CD4-positive, alpha-beta T cell treated with Interleukin-6 for 4 hours (primary cell): ENCODE measurements at regions not wholly inside any gene's neighbourhood (a gene's known extent, or its start where the extent isn't known, plus 50 kb on each side); places are given as distances from the start of the nearest gene placed in this dataset.

Experiments
- DNase-seq: peaks from one replicate; pipeline ENCODE4 v3.0.0-alpha.2; 2020; ENCODE audit warnings: mixed read lengths

DNA sequence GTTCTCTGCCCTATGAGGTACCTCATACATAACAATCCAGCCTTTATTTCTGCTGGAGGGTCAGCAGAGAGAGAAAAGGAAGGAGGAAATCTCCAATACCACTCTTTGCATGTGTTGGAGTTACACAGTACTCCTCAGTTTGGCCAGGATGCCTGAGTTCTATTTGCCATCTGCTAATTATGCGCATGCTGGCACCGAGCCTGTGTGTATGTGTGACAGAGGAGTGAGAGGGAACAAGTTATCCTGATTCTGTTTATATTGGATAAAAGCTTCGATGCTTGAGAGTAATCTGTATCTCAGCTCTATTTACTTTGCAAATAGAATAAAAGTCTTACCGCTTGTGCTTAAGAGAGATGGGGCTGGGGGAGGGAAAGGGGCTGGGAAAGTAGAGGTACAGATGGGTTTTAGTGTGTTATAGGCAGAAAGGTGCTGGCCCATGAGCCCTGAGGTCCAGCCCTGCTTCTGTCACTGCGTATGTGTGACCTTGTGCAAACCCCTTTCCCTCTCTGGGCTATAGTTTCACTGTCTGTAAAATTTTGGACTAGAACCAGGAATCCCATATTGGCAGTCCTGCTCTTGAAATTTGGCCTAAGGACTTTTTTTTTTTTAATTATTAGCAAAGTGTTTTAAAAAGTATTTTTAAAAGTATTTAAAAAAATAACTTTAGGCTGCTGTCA is 54.5 kb upstream of the PLXNA2 start:
- no peak for DNase-seq

DNA sequence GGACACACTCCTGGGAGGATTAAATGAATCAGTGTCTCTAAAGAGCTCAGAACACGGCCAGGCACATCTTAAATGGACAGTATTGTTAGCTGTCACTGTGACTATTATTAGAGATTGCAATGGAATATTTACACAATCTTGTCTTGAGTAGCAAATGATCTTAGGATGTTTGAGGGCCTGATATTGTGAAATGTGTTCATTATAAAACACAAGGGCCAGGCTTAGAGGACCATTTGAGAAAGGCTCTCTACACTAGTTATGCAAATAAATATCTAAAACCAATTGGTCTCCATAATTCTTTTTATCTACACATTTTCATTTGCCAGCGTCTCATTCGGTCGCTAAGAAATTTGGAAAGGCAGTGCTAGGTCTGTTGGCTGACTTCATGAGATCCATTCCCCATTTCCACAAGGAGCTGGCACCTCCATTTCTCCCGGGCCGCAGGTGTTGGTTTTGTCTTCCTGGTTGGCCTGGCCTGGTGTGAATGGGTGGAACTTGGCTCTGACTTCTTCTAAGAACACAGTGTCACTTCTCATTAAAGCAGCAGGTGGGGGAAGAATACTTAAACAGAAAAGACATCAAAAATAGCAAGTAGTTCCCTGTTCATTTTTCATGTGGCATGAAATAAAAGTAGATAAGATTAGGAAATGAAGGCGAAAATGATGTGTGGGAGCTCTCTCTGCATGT is 56.0 kb upstream of the PLXNA2 start:
- DNase-seq, result no peak

DNA sequence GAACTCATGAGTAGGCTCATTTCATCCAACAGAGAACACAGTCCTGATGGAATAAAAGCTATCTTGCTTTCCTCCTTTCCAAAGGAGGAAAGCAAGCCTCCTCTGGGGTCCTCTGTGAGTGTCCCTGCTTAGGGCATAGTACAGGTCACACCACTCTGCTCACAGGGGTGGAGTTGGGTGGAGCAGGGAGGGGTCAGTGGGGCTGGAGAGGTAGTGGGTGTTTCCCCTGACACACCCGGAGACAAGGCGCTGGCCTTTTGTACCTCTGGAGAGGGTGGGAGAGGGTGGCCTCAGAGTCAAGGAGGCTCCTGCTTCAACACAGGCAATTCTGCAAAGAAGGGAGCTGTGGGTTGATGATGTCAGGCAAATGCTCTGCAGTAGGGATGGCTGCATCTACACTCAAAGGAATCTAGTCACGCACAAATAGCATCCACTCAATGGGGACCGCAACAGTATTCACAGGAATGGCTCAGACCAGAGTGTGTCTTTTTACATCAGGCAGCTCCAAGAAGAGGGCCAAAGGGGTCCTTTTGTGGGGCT is 58.6 kb upstream of the PLXNA2 start:
- DNase-seq, result no peak

DNA sequence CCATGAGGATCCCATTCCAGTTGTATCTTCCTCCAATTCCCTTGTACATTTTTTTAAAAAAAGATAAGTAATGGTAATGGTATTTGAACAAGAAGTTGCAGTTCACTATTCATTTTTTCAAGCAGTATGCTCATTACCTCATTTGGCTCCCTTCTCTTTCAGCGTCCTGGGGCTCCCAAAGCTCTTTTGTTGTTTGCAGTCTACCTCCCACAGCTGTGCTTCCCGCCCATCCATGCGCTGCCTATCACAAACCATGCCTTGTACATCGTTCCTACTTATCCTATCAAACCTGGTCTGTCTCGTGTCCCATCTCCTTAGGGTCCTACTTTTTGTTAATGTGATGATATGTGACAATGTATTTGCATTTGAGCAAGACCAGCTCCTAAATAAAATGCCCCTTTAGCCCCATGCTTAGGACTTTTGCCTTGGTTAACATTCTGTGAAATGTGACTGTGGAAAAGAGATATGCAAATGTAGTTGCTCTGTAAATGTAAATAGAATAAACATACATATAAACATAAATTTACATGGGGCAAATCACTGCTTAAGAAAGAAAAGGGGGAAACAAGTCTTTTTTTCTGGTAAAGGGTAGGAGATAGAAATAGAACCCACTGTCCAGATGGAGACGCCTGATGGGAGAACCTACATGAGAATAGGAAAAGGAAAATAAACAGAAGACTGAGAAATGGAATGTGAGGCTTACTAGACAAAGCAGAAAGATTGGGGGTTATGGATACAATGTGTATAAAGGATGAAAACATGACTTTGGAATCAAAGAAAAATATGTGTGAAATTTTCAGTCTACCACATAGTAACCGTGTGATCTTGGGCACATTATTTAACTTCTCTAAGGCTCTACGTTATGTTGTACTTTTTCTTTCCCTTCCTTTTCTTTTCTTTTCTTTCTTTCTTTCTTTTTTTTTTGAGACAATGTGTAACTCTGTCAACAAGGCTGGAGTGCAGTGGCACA is 59.8 kb upstream of the PLXNA2 start:
- DNase-seq, result no peak

DNA sequence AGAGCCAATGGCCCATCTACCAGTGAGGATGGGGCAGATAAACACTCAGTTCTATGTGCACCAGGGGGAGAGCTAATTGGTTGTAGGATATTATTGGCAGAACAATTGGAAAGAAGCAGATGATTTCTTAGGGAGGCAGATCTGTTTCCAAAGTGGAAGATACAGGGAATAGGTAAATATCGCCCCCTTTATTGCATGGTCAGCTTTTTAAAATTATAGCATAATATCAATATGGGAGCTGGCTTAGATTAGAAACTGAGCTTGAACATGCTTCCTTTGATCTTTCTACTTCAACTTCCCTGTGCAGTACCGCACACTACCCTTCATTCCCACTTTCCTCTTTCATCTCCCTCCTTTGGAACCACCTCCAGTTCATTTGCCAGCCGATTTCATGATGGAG is 64.0 kb upstream of the PLXNA2 start:
- no peak for DNase-seq

DNA sequence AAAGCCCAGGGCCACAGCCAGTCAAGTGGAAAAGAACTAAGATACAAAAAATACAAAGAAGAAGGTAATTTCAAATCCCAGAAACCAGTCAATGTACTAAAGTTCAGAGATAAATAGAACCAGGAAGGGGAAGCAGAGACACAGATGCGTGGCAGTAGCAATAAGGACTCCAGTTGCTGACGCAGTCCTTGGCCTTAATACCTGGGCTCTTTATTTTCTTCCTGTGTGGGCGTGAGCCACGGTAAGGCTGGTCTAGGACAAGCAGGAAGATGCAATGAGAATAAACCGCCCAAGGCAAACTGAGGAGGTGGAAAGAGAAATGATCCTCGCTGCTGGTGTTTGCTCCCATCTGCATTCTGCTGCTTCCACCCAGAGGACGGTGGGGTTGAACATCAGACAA is 65.6 kb upstream of the PLXNA2 start:
- DNase-seq, result no peak

DNA sequence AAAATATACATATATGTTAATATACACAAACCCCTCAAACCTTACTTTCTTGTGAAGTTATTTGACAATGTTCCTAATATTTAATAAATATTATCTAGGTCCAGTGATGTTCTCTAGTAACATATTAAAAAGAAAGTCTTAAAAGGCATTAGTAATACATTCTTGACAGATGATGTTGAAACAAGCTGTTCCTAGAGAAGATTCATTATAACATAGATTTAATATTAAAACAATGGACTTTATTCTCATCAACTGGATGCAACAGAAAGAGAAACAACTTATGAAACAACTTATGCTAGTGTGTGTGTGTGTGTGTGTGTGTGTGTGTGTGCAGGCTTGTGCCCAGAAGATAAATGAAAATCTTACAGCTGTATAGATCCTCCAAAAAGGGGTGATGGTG is 68.5 kb upstream of the PLXNA2 start:
- no peak for DNase-seq

DNA sequence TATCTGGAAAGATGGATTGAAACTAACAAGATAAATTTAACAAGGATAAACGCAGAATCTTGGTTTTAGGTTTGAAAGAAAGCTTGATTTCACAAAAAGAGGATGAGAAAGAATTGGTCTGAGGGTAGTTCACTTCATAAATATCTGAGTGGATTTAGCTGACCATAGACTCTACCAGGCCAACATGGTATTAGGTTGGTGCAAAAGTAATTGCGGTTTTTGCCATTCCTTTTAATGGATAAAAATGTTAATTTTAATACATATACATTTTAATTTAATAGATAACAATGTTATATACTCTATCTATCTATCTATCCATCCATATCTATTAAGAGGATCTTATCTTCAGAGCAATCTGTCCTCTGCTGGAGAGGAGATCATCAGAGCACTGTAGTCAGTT is 70.2 kb upstream of the PLXNA2 start:
- DNase-seq, result no peak

DNA sequence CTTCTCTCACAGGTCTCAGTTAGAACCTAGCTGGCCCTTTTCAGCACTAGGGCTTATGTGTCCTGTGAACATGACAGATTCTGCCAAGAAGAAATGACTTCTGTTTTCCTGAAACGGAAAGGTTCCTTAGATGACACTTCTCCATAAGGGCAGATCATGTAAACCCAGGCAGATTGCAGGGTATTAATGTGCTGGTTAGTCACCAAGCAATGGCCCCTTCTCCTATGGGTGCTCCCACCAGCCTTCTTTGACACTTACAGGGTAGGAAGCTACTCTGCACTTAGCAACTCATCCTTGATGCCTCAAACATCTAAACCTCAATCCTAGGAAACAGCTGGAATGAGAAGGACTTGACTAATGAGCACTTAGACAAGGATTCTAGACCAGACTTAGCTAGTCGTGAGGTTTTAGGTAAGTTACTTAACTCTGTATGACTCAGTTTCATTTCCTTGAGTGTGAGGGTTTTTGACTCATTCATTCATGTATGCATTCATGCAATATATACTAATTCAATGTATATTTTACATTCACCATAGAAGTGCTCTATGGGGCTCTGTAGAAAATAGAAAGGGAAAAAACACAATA is 74.1 kb upstream of the PLXNA2 start:
- DNase-seq, result no peak

DNA sequence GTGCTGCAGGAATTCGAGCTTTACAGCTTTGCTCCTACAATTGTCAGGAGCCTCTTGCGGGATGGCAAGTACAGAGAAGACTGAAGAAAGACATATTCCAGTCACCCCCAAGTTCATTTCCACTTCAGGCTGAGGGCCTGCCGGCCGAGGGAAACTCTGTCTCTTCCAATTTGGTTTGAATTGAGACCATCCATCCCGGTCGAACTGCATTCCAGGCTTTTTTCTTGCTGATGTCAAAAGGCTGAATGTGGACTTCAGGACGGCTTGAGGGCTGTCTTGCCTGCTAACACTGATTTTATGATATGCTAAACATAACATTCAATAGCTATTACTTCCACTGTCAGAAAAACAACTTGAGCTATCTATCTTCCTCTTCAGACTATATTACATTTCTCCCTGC is 79.8 kb upstream of the PLXNA2 start:
- DNase-seq, result no peak

DNA sequence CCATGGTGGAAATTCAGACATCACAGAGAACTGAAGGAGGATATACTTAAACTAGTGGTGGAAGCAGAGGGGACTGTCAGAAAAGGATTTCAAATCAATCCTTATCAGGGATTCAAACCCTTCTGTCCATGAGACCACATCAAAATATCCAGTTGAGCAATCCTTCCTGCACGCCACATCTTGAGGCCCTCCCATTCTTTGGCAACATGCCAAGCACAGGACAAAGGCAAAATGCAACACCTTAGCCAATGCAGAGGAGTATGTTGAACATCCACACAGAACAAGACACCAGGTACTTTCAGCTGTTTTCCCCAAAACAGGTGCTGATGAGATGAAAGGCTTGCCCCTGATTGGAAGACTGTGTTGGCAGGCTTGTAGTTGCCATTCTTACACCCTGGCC is 81.8 kb upstream of the PLXNA2 start:
- no peak for DNase-seq

DNA sequence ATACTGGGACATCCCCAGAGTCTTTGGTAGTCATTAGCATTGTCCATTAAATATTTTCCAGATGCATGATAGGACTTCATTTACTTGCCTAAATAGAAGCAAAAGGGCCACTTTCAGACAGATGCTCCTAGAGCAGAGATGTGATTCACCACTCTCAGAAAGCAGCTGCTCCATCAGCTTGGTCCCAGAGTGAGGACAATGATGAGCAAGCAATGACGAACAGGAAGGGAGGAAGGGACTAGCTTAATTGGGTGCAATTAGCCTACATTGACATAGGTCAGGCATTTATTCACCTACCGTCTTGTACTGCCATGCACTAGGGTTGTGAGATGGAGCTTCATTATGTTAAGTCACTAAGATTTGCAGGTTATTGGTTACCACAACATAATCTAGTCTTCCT is 85.1 kb upstream of the PLXNA2 start:
- DNase-seq, result no peak

DNA sequence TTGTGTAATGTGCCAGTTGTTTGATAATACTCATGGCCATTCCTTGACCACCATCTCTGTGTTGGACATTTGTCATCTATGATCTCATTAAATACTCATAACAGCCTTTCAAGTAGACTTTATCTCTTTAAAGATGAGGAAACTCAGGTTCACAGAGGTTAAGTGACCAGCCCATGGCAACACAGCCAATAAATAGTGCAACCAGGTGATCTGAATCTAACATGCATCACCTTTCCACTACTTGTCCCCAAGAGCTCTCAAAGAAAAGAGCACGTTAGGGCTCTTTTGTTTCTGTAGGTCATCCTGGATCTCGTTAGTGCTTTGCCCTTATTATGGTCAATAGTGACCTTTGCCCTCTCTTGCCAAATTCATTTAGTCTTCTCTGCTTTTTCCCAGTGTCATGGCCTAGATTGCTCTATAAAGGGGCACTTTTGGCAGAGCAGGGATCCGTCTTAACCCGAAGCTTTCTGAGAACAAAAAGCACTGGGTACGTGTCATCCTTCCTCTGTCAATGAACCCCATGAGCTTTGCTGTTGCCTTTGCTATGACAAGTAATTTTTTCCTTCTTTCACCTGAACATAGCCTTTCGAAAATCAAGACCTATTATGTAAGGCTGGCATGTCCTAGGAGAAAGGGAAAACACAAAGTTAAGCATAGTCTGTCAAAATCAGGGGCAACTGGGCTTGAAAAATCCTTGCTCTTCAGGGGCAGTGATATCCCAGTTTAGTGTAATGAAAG is 88.0 kb upstream of the PLXNA2 start:
- DNase-seq, result no peak

DNA sequence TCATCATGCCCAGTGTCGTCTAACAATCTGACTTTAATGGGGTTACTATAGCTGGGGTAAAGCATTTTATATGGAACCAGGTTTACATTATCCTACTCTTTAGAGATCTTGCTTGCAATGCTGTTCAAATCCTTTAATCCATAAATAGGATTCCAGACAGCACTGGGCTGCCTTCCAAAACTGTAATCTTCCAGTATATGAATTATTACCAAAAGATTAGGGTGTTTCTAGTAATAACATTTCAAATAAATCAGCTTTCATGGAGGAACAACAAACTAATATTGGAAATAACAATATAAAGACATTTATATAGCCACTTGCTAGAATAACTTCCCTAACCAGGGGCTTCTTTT is 88.6 kb upstream of the PLXNA2 start:
- no peak for DNase-seq

DNA sequence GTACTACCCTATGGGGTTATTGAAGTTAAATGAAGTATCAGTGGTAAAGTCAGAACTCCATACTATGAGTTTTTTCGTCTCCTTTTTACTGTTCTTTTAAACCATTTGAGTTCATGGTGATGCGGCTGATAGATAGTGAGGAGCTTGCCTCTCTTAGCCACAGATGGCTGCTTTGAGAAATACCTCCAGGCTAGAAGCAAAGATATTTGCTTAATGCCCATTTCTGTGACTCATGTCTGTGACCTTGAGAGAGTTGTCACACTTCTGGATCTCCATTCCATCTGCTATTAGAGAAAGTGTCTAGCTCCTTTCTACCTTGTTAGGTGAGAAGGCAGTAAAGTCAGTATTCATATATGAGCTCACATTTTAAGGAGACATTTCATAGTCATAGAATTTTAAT is 89.5 kb upstream of the PLXNA2 start:
- DNase-seq, result no peak

DNA sequence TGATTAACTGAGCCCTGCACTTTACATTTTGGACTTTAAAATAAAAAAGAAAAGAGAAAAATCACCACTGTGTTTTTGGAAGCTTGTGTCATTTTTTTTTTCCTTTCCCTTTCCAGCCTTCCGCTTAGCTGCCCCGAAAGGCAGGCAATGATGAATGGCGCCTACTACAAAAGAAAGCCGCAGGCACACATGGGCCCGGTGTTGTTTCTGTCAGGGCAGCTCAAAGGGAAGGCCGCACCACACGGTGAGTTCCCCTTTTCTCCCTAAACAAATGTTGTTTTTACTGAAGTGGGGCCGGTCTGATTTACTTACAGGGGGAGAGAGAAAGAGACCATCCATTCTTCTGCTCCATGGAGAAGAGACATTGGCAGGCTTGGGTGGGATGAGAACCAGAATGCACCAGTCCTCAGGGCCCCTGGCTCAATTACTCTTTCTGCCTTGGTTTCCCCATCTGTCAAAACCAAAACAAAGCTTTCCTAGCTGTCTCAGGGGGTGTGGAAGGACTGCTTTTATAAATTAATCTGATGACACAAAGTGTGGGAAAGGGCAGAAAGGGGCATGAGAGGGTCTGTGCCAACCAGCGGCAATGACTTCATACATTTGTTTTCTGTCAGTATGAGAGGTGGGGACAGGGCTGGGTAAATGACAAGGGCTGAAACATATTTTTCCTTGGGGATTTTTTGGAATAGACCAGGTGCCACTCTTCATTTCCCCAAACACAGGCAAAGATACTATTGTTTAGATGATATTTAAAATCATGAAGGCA is 91.4 kb upstream of the PLXNA2 start:
- no peak for DNase-seq

DNA sequence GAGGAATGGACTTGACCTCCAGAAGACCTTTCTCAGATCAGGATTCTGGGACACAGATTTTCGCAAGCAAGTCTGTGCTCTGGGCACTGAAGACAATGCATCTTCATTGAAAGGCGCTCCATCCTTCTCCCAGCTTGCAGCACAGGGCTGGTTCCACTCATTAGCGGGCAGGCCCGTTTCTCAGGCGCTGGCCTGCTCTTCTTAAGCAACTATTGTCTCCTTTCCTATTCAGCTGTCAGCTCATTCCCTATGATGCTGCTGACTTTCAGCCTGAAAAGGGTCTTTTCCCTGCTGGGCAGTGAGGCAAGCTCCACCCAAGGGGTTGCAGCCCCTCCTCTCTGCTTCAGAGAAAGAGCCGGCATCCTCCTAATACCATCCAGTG is 91.9 kb upstream of the PLXNA2 start:
- no peak for DNase-seq

DNA sequence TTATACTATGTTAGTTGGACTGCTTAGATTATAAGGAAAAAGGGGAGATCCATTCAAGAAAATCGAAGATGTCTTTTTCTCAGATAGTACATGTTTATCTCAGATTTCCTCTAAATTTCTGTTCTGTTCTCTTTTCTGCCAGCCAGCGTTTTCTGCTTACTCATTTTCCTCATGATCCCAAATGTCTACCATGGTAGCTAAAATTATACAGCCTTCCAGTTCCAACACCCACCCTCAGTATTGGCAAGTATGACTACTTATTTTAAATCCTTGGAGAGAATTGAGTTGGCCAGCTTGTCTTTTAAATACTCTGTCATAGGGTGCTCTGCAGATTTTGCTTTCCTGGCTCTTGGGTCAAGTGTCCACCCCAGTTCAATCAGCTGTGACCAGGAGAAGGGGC is 95.7 kb upstream of the PLXNA2 start:
- no peak for DNase-seq

DNA sequence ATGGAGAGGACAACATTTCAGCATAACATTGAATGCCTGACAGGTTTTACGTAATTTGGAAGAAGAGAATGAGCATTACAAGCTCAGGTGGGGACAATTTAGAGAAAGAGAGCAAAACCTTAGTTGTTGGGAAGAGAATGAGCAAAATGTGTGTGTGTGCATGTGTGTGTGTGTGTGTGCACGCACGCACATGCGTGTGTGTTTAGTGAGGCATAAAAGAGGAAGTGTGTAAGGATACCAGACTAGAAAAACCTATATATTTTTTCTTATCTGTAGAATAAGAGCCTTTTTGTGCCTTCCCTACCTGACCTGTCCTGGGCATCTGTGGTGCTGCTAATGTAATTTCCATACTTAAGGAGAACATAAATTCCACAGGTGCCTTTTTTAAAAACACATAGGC is 99.0 kb upstream of the PLXNA2 start:
- no peak for DNase-seq

DNA sequence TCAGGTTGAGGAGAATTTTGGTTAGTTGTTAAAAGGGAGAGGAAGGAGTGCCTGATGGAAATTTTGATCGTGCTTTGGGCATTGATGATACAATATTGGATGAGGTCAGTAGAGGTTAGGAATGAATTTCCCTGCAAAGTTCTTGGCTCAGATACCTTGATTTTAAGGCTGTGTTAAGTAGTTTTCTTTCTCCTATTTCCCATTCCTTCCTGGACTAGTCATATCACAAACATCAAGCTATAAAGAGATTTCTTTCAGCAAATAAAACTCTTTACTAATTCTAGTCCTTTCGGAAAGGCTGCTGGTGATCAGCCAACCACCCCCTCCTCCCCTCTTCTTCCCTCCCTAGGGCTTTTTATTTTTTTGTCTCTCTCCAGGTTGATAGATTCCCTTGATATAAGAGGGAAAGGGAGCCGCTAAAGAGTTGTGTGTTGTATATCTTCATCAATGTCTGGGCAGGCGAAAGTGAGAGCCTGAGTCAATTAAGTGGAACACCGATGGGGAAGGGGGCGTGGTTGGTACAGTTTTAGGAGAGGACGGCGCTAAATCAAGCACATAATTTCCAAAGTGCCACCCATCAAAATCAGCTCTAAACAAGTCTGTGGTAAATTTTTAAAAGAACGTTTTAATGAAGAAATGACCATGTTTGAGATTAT is 100.1 kb upstream of the PLXNA2 start:
- no peak for DNase-seq

DNA sequence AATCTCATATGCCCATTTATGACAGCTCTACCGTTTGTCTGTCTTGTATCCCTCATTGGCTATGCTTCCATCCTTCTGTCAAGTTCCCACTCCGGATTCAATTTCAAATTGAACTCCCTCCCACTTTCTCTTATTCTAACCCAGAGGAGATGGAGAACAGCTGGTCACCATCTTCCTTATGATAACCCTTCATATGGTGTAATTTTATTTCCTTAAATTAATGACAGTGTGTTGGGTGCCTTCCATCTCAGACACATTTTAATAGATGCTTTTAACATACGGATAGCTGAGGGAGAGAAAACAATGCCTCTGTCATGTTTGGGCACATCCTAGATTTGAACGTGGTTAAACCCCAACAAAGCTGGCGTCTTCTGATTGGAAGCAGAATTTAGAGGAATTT is 103.0 kb upstream of the PLXNA2 start:
- no peak for DNase-seq
